ENCODE measurements at regions not wholly inside any gene's neighbourhood (a gene's known extent, or its start where the extent isn't known, plus 50 kb on each side); places are given as distances from the start of the nearest gene placed in this dataset.

GRCh38 chr22:27685970-27686369 lies 115.6 kb downstream of the MN1 start:
- TF ChIP-seq GATA3 (IDR thresholded peaks at IDR 0.05; ENCODE audit: low read depth, low read length) (no peak), GATA2 (IDR thresholded peaks at IDR 0.05; ENCODE audit: low read depth, low read length) (no peak)
